Peyer's patch (tissue), 4 donors: ENCODE measurements at regions not wholly inside any gene's neighbourhood (a gene's known extent, or its start where the extent isn't known, plus 50 kb on each side); places are given as distances from the start of the nearest gene placed in this dataset.

Experiments used
- DNase-seq, 3 donors: peaks; one replicate each; pipeline ENCODE4 v3.0.0-alpha.2; 2017 to 2019
- H3K27ac ChIP-seq, 4 donors: fragments of 200-600 bp; sonication (generic); one replicate each; pipeline ENCODE4 v1.5.1; 2016 to 2019
- H3K27me3 ChIP-seq, 2 donors: fragments of 200-600 bp; sonication (generic); one replicate each; pipeline ENCODE4 v1.5.1; 2019
- H3K36me3 ChIP-seq, 3 donors: fragments of 200-600 bp; sonication (generic); one replicate each; pipeline ENCODE4 v1.5.1; 2016 to 2019
- H3K4me1 ChIP-seq, 4 donors: fragments of 200-600 bp; sonication (generic); one replicate each; pipeline ENCODE4 v1.5.1; 2016 to 2019
- H3K4me3 ChIP-seq, 4 donors: fragments of 200-600 bp; sonication (generic); 1 replicate in 3 of 4; 2 replicates in 1 of 4; pipeline ENCODE4 v1.5.1; 2016 to 2019; ENCODE audit warnings: mild to moderate bottlenecking in 1 of 4
- H3K9me3 ChIP-seq, 4 donors: fragments of 200-600 bp; sonication (generic); one replicate each; pipeline ENCODE4 v1.5.1; 2016 to 2019; ENCODE audit warnings: mild to moderate bottlenecking in 1 of 4
- POLR2A ChIP-seq, 2 donors: fragments of 450-650 bp; IDR thresholded peaks; one replicate each; pipeline ENCODE4 v1.5.1; 2017; ENCODE audit warnings: antibody characterized with exemption in 2 of 2, mild to moderate bottlenecking in 2 of 2, moderate library complexity in 2 of 2
- TF ChIP-seq, protein P1 (sequence below), 6 experiments: fragments of 450-650 bp in 4 of 6; fragments of 200-600 bp in 2 of 6; sonication (generic) in 1 of 6; IDR thresholded peaks; one replicate each; pipeline ENCODE4 v1.5.1; 2017 to 2019; ENCODE audit warnings: antibody characterized with exemption in 6 of 6, mild to moderate bottlenecking in 3 of 6, moderate library complexity in 1 of 6

DNA sequence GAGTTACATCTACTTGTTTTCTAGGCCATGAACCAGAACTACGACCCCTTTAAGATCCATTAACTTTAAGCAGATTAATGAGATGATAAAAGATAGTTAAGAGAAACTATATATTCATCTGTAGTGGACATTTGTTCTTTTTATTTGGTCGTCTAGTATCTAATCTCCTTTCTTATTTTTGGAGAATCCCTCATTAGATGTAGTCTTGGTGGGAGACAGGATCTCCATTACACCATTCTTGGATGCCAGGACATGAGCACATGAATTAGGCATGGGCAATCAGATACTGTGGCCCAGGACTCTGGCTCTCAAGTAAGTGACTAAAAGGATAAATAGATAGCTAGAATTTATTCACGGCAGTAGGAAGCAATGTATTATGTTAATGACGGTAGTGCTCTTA lies 245.0 kb downstream of the ATP23 start:
- H3K27me3 ChIP-seq, result no peaks in the 10 kb centered on the region
- H3K27ac ChIP-seq, result no peak overlapping the region
- no peaks in the 10 kb centered on the region for H3K9me3 ChIP-seq
- TF ChIP-seq, protein P1, sequence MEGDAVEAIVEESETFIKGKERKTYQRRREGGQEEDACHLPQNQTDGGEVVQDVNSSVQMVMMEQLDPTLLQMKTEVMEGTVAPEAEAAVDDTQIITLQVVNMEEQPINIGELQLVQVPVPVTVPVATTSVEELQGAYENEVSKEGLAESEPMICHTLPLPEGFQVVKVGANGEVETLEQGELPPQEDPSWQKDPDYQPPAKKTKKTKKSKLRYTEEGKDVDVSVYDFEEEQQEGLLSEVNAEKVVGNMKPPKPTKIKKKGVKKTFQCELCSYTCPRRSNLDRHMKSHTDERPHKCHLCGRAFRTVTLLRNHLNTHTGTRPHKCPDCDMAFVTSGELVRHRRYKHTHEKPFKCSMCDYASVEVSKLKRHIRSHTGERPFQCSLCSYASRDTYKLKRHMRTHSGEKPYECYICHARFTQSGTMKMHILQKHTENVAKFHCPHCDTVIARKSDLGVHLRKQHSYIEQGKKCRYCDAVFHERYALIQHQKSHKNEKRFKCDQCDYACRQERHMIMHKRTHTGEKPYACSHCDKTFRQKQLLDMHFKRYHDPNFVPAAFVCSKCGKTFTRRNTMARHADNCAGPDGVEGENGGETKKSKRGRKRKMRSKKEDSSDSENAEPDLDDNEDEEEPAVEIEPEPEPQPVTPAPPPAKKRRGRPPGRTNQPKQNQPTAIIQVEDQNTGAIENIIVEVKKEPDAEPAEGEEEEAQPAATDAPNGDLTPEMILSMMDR (IDR thresholded peaks at IDR 0.05), result no peak
- TF ChIP-seq POLR2A (IDR thresholded peaks at IDR 0.05), result no peak
- H3K36me3 ChIP-seq, result no peaks in the 10 kb centered on the region
- H3K4me3 ChIP-seq, result no peak overlapping the region
- DNase-seq, result no peak
- H3K4me1 ChIP-seq, result no peaks in the 10 kb centered on the region

DNA sequence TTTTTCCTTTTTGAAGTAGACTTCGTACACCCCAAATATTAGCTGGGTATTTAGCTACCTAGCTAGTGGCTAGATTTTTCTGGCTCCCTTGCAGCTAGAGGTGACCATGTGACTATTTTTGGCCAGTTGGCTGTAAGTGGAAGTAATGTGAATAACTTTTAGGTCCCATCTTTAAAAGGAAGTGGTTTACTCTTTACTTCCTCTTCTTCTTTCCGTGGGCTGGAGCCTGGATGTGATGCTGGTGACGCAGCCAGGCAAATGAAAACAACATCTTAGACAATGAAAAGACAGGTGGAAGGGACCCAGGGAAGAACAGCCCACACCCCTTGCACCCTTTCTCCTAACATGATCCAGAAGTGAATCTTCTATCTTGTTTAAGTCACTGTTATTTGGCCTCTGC lies 245.5 kb downstream of the ATP23 start:
- H3K4me1 ChIP-seq, result no peaks in the 10 kb centered on the region

DNA sequence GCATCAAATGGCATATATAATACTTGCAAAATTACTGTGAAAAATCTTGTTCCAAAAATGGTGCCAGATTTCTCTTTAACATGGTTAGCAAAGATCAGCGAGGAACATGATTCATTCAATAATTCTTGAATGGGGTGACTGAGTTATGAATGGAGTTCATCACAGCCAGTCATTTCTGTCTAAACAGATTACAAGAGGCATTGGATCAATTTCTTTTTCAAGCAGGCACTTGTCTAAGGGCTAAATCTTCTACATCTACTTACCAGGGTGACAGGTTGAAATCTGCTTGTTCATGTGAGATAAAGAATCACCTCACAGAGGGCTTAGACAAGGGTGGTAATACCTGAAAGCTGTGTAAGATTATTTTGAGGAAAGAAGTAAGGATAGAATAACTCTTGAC lies 247.7 kb downstream of the ATP23 start:
- H3K27me3 ChIP-seq, result no peaks in the 10 kb centered on the region
- no peak for TF ChIP-seq POLR2A (IDR thresholded peaks at IDR 0.05)
- TF ChIP-seq, protein P1 (IDR thresholded peaks at IDR 0.05), result no peak
- H3K36me3 ChIP-seq, result no peaks in the 10 kb centered on the region

More for the DNA sequence above, 245.5 kb downstream of the ATP23 start:
- H3K9me3 ChIP-seq, result no peaks in the 10 kb centered on the region
- TF ChIP-seq, protein P1 (IDR thresholded peaks at IDR 0.05), result no peak
- TF ChIP-seq POLR2A (IDR thresholded peaks at IDR 0.05), result no peak
- DNase-seq, result no peak
- H3K4me3 ChIP-seq, result no peak overlapping the region
- no peaks in the 10 kb centered on the region for H3K27me3 ChIP-seq
- H3K27ac ChIP-seq, result no peak overlapping the region
- no peaks in the 10 kb centered on the region for H3K36me3 ChIP-seq

DNA sequence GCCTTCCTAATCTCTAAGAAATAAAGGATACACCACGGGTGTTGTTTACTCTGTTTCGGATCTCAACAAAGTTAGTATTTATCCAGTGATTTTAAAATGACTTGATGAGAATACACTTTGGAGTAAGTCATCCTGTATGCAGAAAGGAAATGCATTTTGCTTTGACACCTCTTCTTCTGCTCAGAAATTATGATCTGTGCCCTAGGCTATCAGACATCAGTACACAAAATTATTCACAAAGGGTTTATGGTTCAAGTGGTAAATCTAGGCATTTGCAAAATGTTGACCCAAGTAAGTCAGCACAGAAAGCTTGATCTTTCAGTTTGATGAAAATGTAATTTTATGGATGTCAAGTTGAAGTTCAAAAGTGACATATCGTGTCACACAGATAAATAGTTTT lies 248.5 kb downstream of the ATP23 start:
- Histone ChIP-seq H3K27ac (no peak overlapping the region), H3K36me3 (no peaks in the 10 kb centered on the region), H3K4me3 (no peak overlapping the region), H3K4me1 (no peaks in the 10 kb centered on the region), H3K9me3 (no peaks in the 10 kb centered on the region), H3K27me3 (no peaks in the 10 kb centered on the region)
- no peak for DNase-seq
- TF ChIP-seq, protein P1 (IDR thresholded peaks at IDR 0.05), result no peak
- no peak for TF ChIP-seq POLR2A (IDR thresholded peaks at IDR 0.05)

More for the DNA sequence above, 247.7 kb downstream of the ATP23 start:
- no peak overlapping the region for H3K4me3 ChIP-seq
- no peaks in the 10 kb centered on the region for H3K4me1 ChIP-seq
- no peak for DNase-seq
- no peak overlapping the region for H3K27ac ChIP-seq
- no peaks in the 10 kb centered on the region for H3K9me3 ChIP-seq

DNA sequence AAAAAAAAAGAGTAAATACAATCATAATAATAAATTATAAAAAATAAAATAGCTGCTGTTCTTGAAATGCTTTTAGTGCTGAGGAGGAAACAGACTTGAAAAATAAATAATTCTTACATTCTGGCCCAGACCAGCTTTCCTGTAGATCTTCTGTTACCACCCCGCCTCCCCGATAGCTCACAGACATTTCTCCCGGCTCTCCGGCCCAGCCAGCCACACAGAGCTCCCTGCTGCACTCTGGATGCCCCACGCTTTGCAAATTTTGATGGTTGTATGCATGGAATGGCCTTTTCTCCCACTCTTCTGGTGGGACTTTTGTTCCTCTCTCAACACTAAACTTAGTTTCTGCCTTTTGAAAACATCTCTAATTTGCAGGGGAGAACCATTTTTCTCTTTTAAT lies 249.3 kb downstream of the ATP23 start:
- no peak for TF ChIP-seq POLR2A (IDR thresholded peaks at IDR 0.05)
- TF ChIP-seq, protein P1 (IDR thresholded peaks at IDR 0.05), result no peak
- no peaks in the 10 kb centered on the region for H3K27me3 ChIP-seq
- no peaks in the 10 kb centered on the region for H3K4me1 ChIP-seq
- H3K4me3 ChIP-seq, result no peak overlapping the region
- no peaks in the 10 kb centered on the region for H3K36me3 ChIP-seq
- H3K27ac ChIP-seq, result no peak overlapping the region
- H3K9me3 ChIP-seq, result no peaks in the 10 kb centered on the region
- no peak for DNase-seq

DNA sequence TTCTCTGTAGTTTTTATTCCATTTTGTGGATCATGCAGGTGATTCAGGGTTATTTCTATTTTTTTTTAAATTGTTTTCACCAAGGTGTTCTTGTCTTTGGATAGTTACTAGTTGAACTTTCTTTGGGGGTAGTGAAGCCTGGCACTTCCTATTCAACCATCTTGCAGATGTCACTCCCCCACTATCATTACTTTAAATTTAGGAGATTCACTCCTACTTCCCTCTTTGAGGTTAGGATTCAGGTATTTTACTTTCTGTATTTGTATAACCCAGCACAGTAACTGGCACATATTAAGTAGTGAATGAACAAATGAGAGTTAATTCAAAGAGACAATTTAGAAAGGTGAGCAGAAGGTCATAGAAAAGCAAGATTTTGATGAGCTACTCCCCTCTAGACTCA lies 255.6 kb downstream of the ATP23 start:
- DNase-seq, result no peak
- H3K27ac ChIP-seq, result no peak overlapping the region
- no peaks in the 10 kb centered on the region for H3K36me3 ChIP-seq
- no peaks in the 10 kb centered on the region for H3K27me3 ChIP-seq
- no peak overlapping the region for H3K4me3 ChIP-seq
- H3K9me3 ChIP-seq, result no peaks in the 10 kb centered on the region
- no peaks in the 10 kb centered on the region for H3K4me1 ChIP-seq
- TF ChIP-seq POLR2A (IDR thresholded peaks at IDR 0.05), result no peak
- TF ChIP-seq, protein P1 (IDR thresholded peaks at IDR 0.05), result no peak
